HG02852 (cell line): ENCODE measurements at regions not wholly inside any gene's neighbourhood (a gene's known extent, or its start where the extent isn't known, plus 50 kb on each side); places are given as distances from the start of the nearest gene placed in this dataset.
"Not testable (repeated sequence)": the region's sequence is repeated elsewhere in the genome, so short reads cannot be mapped to it uniquely, and the experiment has no call there.

ENCODE experiments used
- ATAC-seq: cut with Tn5 transposase; IDR thresholded peaks from one replicate; pipeline ENCODE4 v1.9.1; 2021; ENCODE audit warnings: mild to moderate bottlenecking, moderate library complexity; ENCODE audit not compliant: unreplicated experiment

DNA sequence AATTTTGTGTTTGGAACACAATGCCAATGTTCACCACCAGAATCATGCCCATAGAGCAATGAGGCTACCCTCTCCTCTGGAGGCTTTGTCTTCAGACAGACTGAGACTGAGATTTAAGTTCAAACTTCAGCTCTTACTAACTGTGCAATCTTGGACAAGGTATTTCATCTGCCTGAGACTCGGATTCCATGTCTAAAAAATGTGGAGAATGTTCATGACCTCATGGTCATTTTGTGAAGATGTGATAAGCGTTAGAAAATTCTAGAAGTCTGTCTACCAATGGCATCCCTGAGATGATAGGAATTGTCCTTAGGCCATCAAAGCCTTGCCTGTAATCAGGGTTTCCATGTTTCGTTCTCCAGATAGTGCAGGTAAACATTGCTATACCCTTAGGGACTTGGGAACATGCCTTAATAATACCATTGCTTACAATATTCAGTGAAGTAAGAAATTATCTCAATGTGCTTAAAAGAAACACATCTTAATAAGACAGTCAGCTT lies 388.2 kb upstream of the MAF start:
- no peak for ATAC-seq

- no peak for ATAC-seq
Observed at GRCh38 chr16:79988089-79988488, 387.6 kb upstream of the MAF start.

- ATAC-seq: no peak
Observed at GRCh38 chr16:79986352-79986751, 385.8 kb upstream of the MAF start.

GRCh38 chr16:79985606-79986005 lies 385.1 kb upstream of the MAF start:
- no peak for ATAC-seq

DNA sequence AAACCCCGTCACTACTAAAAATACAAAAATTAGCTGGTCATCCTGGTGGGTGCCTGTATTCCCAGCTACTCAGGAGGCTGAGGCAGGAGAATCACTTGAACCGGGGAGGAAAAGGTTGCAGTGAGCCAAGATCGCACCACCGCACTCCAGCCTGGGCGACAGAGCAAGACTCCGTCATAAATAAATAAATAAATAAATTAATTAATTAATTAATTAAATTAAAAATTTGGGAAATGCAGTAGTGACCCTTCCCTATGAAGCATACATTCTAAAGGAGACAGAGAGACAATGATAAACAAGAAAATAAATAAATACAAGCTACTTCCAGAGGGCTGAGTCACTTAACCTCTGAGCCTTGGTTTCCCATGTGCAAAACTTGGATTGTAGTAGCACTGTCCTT lies 383.6 kb upstream of the MAF start:
- not testable (repeated sequence) for ATAC-seq

DNA sequence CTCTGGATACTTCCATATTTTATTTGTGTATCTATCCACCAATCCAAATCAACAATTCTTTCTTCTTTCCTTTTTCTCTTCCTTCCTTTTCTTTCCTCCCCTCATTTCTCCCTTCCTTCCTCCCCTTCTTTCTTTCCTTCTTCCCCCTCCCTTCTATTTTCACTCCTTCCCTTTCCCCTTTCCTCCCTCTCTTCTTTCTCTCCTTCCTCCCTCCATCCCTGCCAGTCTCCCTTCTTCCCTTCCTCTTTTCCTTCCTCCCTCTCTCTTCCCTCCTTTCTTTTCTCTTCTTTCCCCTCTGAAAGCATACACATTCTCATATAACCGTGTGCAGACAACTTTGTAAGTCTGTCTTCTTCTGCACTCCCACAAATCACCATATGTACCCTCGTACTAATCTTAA lies 382.3 kb upstream of the MAF start:
- no peak for ATAC-seq

- no peak for ATAC-seq
Observed at GRCh38 chr16:79982361-79982760, 381.8 kb upstream of the MAF start.

DNA sequence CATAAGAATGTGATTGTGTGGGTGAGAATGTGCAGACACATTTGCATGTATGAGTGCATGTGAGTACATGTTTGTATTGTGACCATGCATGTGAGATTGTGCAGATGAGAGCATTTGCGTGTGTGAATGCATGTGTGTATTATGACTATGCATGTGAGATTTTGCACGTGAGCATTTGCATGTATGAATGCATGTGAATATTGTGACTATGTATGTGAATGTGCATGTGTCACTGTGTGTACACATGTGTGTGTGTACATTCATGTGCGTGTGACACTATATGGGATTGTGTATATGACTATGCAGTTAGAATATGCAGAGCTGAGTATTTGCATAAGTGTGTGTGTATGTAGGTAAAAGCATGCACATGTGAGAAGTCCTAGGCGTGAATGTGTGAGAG lies 381.3 kb upstream of the MAF start:
- ATAC-seq: no peak

GRCh38 chr16:79980650-79981521 lies 380.3 kb upstream of the MAF start:
- ATAC-seq: no peak

- ATAC-seq: no peak
Observed at GRCh38 chr16:79977940-79978836, 377.7 kb upstream of the MAF start.

GRCh38 chr16:79973320-79973719 lies 372.8 kb upstream of the MAF start:
- no peak for ATAC-seq

GRCh38 chr16:79972053-79972704 lies 371.6 kb upstream of the MAF start:
- ATAC-seq: no peak

DNA sequence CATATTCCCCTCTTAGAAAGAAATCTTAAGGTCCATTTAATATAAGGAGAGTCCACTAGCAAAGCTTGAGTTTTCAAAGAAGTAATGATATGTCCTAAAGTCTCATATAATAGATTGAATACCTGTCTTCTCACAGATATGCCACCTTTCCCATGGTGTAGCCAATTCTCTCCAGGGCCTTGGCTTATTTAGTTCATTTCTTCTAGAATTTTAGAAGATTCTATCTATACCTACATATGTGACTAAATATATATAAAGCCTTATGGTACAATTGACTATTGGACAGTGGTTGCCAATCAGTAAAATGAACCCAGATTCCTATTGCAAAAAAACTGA lies 370.7 kb upstream of the MAF start:
- ATAC-seq: no peak

DNA sequence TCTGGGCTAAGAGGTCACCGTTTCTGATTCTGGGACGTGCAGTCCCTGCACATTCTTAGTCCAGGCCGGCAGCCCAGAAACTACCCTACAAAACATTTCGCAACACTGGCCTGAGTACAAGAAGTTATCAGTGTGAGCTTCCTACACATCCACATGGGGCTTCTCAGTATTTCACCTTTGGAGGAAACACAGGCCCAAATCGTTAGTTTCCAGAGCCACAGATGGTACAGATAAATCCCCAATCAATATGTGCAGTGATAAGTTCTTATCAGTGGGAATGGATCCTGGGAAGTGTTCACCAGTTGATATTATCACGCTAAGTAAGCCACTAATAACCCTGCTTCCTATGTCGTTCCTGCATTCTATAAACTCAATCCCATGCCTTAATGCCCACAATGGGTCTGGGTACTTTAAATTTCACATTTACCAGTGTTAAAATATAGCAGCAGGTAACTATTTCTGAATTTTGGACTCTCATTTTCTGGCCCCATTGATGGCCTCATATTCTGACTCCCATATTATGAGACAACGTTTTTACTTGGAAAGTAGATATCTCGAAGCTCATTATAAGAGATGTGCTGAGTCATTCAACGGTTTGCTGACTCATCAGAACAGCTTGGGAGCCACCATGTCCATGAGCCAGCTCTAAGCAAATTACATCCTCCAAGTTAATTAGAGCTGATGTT lies 370.2 kb upstream of the MAF start:
- no peak for ATAC-seq

DNA sequence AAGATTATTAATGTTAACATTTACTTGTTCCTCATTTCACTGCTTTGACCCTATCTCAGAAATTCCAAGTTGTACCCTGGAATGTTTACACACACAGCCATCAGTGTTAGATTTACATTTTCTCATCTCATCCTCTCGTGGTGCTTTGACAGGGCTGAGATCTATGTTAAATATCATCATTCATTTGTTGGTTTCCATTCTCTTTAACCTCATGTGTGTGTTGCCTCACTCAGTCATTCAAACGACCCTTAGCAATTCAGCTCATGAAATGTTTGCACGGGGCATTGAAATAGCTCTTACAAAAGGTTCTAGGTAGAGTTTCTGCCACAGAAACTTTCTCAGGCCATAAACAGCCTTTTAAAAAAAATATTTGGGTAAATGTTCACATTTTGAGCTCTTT lies 369.6 kb upstream of the MAF start:
- ATAC-seq: no peak

GRCh38 chr16:79969458-79969857 lies 368.9 kb upstream of the MAF start:
- ATAC-seq: no peak

GRCh38 chr16:79966226-79966625 lies 365.7 kb upstream of the MAF start:
- no peak for ATAC-seq

GRCh38 chr16:79965718-79966117 lies 365.2 kb upstream of the MAF start:
- no peak for ATAC-seq

DNA sequence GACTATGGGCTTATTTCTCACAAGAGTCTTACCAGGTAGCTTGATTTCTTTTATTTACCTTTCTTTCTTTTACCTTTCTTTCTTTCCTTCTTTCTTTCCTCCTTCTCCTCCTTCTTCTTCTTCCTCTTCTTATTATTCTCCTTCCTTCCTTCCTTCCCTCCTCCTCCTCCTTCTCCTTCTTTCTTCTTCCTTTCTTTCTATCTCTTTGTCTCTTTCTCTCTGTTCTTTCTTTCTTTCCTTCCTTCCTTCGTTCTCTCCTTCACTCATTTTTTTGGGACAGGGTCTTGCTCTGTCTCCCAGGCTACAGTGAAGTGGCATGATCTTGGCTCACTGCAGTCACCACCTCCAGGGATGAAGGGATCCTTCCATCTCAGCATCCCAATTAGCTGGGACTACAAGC lies 363.6 kb upstream of the MAF start:
- no peak for ATAC-seq

GRCh38 chr16:79962962-79963361 lies 362.4 kb upstream of the MAF start:
- ATAC-seq: no peak

DNA sequence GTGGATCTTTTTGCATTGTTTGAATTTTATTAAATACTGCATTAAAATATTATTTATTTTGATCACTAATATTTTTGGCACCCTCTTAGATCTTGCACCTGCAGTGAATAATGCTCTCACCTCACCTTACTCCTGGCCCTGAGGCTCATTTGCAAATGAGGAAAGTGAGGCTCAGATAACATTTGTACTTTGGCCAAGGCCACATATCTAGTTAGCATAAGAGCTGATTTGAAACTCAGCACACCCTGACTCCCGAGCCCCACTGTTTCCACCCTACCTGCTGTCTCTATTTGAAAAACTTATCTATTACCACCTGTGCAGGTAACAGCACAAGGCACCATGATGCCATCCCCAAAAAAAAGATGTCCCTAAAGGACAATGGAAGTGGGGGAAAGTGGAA lies 358.7 kb upstream of the MAF start:
- no peak for ATAC-seq
